H1 (cell line): ENCODE measurements at regions not wholly inside any gene's neighbourhood (a gene's known extent, or its start where the extent isn't known, plus 50 kb on each side); places are given as distances from the start of the nearest gene placed in this dataset.

Experiments
- CEBPB ChIP-seq: IDR thresholded peaks from 2 replicates; pipeline ENCODE4 v1.6.1; 2012; ENCODE audit warnings: low read depth, low read length
- GABPA ChIP-seq: IDR thresholded peaks from 2 replicates; pipeline ENCODE4 v1.6.1; 2011; ENCODE audit warnings: mild to moderate bottlenecking, low read length, moderate library complexity, borderline replicate concordance; ENCODE audit not compliant: insufficient read depth
- JUND ChIP-seq: IDR thresholded peaks from 2 replicates; pipeline ENCODE4 v1.6.1; 2011; ENCODE audit warnings: mild to moderate bottlenecking, improper control_type of control experiment, low read length
- KDM4A ChIP-seq: IDR thresholded peaks from one replicate; pipeline ENCODE4 v1.7.1; 2012; ENCODE audit warnings: low read depth, mild to moderate bottlenecking, moderate library complexity, low read length, inconsistent platforms; ENCODE audit not compliant: severe bottlenecking
- MAX ChIP-seq: IDR thresholded peaks from 2 replicates; pipeline ENCODE4 v1.6.1; 2012; ENCODE audit warnings: inconsistent platforms
- NANOG ChIP-seq: IDR thresholded peaks from 2 replicates; pipeline ENCODE4 v1.6.1; 2011; ENCODE audit warnings: low read length, low read depth, mild to moderate bottlenecking, inconsistent platforms; ENCODE audit not compliant: insufficient read depth, poor library complexity, severe bottlenecking
- RFX5 ChIP-seq: IDR thresholded peaks from 2 replicates; pipeline ENCODE4 v1.6.1; 2011; ENCODE audit warnings: low read depth, low read length, improper control_type of control experiment, borderline replicate concordance
- SIN3A ChIP-seq, 2 experiments: IDR thresholded peaks in 1 of 2; conservative IDR thresholded peaks in 1 of 2; 2 replicates each; pipeline ENCODE4 v1.6.1; 2011 to 2012; ENCODE audit warnings: low read length in 2 of 2, improper control_type of control experiment in 1 of 2, low read depth in 1 of 2, mild to moderate bottlenecking in 1 of 2
- SP1 ChIP-seq: IDR thresholded peaks from 2 replicates; pipeline ENCODE4 v1.6.1; 2011; ENCODE audit warnings: low read depth, low read length
- SUZ12 ChIP-seq: fragments of 200-600 bp; sonication (generic); IDR thresholded peaks from 2 replicates; pipeline ENCODE4 v1.6.1; 2012; ENCODE audit warnings: mild to moderate bottlenecking, inconsistent platforms, low read length, moderate library complexity, mixed read lengths
- TBP ChIP-seq: IDR thresholded peaks from 2 replicates; pipeline ENCODE4 v1.6.1; 2011; ENCODE audit warnings: low read depth, low read length, improper control_type of control experiment
- USF2 ChIP-seq: IDR thresholded peaks from 2 replicates; pipeline ENCODE4 v1.6.1; 2011; ENCODE audit warnings: low read length, improper control_type of control experiment

- no peak for TF ChIP-seq USF2
- TF ChIP-seq TBP: no peak
- no peak for TF ChIP-seq RFX5
- no peak for TF ChIP-seq MAX
- TF ChIP-seq SUZ12: no peak
- no peak for TF ChIP-seq CEBPB
- TF ChIP-seq GABPA: no peak
- no peak for TF ChIP-seq NANOG
- no peak for TF ChIP-seq KDM4A
- no peak for TF ChIP-seq SP1
- TF ChIP-seq SIN3A (conservative IDR thresholded peaks at IDR 0.05 in 1 of 2, IDR thresholded peaks at IDR 0.05 in 1 of 2; ENCODE audit: low read depth in 1 of 2, low read length in 2 of 2): no peak
- no peak for TF ChIP-seq JUND
Observed at GRCh38 chr7:153524070-153524601, 528.1 kb upstream of the DPP6 start (continued).
